ENCODE measurements at regions not wholly inside any gene's neighbourhood (a gene's known extent, or its start where the extent isn't known, plus 50 kb on each side); places are given as distances from the start of the nearest gene placed in this dataset.

DNA sequence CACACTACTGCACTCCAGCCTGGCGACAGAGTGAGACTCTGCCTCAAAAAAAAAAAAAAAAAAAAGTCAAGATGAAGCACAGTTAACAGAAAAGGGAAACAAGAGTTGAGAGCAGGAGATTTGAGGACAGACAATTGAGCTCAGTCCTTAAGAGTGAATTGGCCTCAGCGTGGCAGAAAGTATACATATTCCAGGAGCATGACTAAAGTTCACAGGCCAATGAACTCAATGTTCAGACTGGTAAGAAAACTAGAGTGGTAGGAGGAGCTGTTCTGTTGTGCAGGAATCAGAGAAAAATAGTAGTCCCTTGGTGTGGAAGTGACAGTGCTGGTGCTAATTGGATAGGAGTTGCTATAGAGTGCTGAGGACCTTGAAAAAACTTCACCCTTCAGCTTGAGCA, 60.0 kb downstream of the NRN1 start:
- no peak overlapping the region for H3K4me3 ChIP-seq (ENCODE audit: low read depth, low read length)
- DNase-seq (ENCODE audit: low read depth), result no peak
- TF ChIP-seq CTCF (IDR thresholded peaks at IDR 0.05; ENCODE audit: low read depth, low read length, missing control alignments), result no peak

DNA sequence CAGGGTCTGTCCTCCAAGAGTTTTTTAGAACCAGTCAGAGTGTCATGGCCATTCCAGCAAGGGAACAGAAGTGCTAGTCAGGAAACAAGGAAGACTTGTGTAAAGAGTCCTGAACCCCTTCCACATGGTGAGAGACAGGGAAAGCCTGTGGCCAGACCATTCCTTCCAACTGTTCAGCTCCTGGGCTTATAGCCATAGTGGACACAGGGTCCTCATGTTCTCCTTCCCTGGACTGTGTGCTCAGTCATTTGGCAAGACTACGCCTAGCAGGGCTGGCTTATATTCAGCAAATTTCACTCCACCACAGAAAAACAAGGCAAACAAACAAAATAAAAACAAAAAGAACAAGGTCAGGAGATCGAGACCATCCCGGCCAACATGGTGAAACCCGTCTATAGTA, 60.5 kb downstream of the NRN1 start:
- DNase-seq (ENCODE audit: low read depth), result no peak
- no peak for TF ChIP-seq CTCF (IDR thresholded peaks at IDR 0.05; ENCODE audit: low read depth, low read length, missing control alignments)
- H3K4me3 ChIP-seq (ENCODE audit: low read depth, low read length), result no peak overlapping the region

DNA sequence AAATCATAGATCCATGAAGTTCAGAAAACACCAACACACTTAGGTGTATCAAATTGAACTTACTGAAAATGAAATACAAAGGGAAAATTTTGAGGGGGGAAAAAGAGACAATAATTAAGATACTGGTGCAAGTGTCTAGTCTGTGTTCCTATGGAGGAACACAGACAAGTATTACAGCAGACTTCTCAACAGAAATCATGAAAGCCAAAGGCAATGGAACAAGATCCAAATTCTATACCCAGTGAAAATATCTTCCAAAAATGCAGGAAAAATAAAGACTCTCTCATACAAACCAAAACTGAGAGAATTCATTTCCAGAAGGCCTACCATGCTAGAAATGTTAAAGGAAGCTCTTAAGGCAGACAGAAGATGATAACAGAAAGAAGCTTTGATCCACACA, 63.1 kb downstream of the NRN1 start:
- DNase-seq (ENCODE audit: low read depth), result no peak

GRCh38 chr6:5942591-5942990, 64.1 kb downstream of the NRN1 start:
- no peak for TF ChIP-seq CTCF (IDR thresholded peaks at IDR 0.05; ENCODE audit: low read depth, low read length, missing control alignments)
- no peak for DNase-seq (ENCODE audit: low read depth)

More for the DNA sequence above, 63.1 kb downstream of the NRN1 start:
- no peak overlapping the region for H3K4me3 ChIP-seq (ENCODE audit: low read depth, low read length)
- TF ChIP-seq CTCF (IDR thresholded peaks at IDR 0.05; ENCODE audit: low read depth, low read length, missing control alignments), result no peak

GRCh38 chr6:5941188-5941587, 65.5 kb downstream of the NRN1 start:
- TF ChIP-seq CTCF (IDR thresholded peaks at IDR 0.05; ENCODE audit: low read depth, low read length, missing control alignments), result no peak
- no peak overlapping the region for H3K4me3 ChIP-seq (ENCODE audit: low read depth, low read length)
- no peak for DNase-seq (ENCODE audit: low read depth)

More at GRCh38 chr6:5942591-5942990, 64.1 kb downstream of the NRN1 start:
- no peak overlapping the region for H3K4me3 ChIP-seq (ENCODE audit: low read depth, low read length)

DNA sequence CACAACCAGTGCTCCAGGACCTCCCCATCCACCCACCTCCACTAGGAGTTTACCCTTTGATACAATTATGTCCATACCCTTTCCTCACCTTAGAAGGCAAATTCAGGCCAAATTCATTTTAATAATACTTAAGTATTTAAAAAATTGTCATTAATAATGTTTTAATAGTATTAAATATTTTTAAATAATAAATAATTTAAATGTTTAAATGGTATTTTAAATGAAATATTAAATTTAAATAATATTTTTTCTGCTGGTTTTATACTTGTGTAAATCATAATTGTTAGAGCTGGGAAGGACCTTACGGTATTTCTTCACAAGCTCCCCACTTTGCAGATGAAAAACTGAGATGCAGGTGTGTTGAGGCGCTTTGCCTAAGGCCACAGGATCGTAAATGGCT, 67.8 kb downstream of the NRN1 start:
- no peak for TF ChIP-seq CTCF (IDR thresholded peaks at IDR 0.05; ENCODE audit: low read depth, low read length, missing control alignments)
- no peak overlapping the region for H3K4me3 ChIP-seq (ENCODE audit: low read depth, low read length)
- no peak for DNase-seq (ENCODE audit: low read depth)

GRCh38 chr6:5937936-5938706, 68.6 kb downstream of the NRN1 start:
- no peak for DNase-seq (ENCODE audit: low read depth)
- no peak for TF ChIP-seq CTCF (IDR thresholded peaks at IDR 0.05; ENCODE audit: low read depth, low read length, missing control alignments)
- no peak overlapping the region for H3K4me3 ChIP-seq (ENCODE audit: low read depth, low read length)
